ENCODE measurements at regions not wholly inside any gene's neighbourhood (a gene's known extent, or its start where the extent isn't known, plus 50 kb on each side); places are given as distances from the start of the nearest gene placed in this dataset.

GRCh38 chr10:90064295-90064694 lies 362.9 kb downstream of the KIF20B start:
- no peak overlapping the region for H3K4me3 Mint-ChIP-seq (ENCODE audit: unreplicated experiment)
- H3K4me1 Mint-ChIP-seq (ENCODE audit: low read depth, unreplicated experiment), result no peaks in the 10 kb centered on the region
- no peaks in the 10 kb centered on the region for H3K27me3 Mint-ChIP-seq (ENCODE audit: low read depth, unreplicated experiment)

GRCh38 chr10:90066435-90066834 lies 365.0 kb downstream of the KIF20B start:
- no peak overlapping the region for H3K9ac ChIP-seq (ENCODE audit: low read length)
- no peaks in the 10 kb centered on the region for H3K27me3 ChIP-seq (ENCODE audit: insufficient read depth, low read length)
- no peaks in the 10 kb centered on the region for H3K4me1 Mint-ChIP-seq (ENCODE audit: low read depth, unreplicated experiment)
- H3K36me3 Mint-ChIP-seq (ENCODE audit: low read depth, unreplicated experiment), result no peaks in the 10 kb centered on the region
- H3K79me2 ChIP-seq (ENCODE audit: insufficient read depth, low read length), result no peaks in the 10 kb centered on the region
- no peaks in the 10 kb centered on the region for H3K9me3 Mint-ChIP-seq (ENCODE audit: unreplicated experiment)
- H4K20me1 ChIP-seq (ENCODE audit: insufficient read depth, low read length), result no peaks in the 10 kb centered on the region
- no peak overlapping the region for H3K4me3 Mint-ChIP-seq (ENCODE audit: unreplicated experiment)
- H3K36me3 ChIP-seq (ENCODE audit: insufficient read depth, low read length), result no peaks in the 10 kb centered on the region
- TF ChIP-seq EZH2 (IDR thresholded peaks at IDR 0.05; ENCODE audit: insufficient read depth, low read length), result no peak
- no peak for TF ChIP-seq CTCF (IDR thresholded peaks at IDR 0.05; ENCODE audit: insufficient read depth, low read depth, low read length)
- DNase-seq (ENCODE audit: low read depth) (no peak), FAIRE-seq (no peak)
- no peak overlapping the region for H2AFZ ChIP-seq (ENCODE audit: low read depth, low read length)
- no peak overlapping the region for H3K27ac ChIP-seq (ENCODE audit: low read depth, low read length)
- no peak overlapping the region for H3K4me3 ChIP-seq (ENCODE audit: insufficient read depth, low read depth, low read length)
- no peaks in the 10 kb centered on the region for H3K9me3 ChIP-seq (ENCODE audit: insufficient read depth, low read depth, low read length)
- H3K4me2 ChIP-seq (ENCODE audit: low read length), result no peak overlapping the region
- peaks cover 7% of the 10 kb centered on the region for H3K4me1 ChIP-seq (ENCODE audit: insufficient read depth, low read length)
- H3K27me3 Mint-ChIP-seq (ENCODE audit: low read depth, unreplicated experiment), result no peaks in the 10 kb centered on the region
- H3K27ac Mint-ChIP-seq (ENCODE audit: unreplicated experiment), result no peak overlapping the region

More at GRCh38 chr10:90064295-90064694, 362.9 kb downstream of the KIF20B start:
- Histone ChIP-seq H3K9me3 (ENCODE audit: insufficient read depth, low read depth, low read length) (no peaks in the 10 kb centered on the region), H3K27ac (ENCODE audit: low read depth, low read length) (no peak overlapping the region), H2AFZ (ENCODE audit: low read depth, low read length) (no peak overlapping the region), H3K36me3 (ENCODE audit: insufficient read depth, low read length) (no peaks in the 10 kb centered on the region), H3K27me3 (ENCODE audit: insufficient read depth, low read length) (no peaks in the 10 kb centered on the region), H3K4me3 (ENCODE audit: insufficient read depth, low read depth, low read length) (no peak overlapping the region), H3K4me1 (ENCODE audit: insufficient read depth, low read length) (peaks cover 7% of the 10 kb centered on the region), H3K9ac (ENCODE audit: low read length) (no peak overlapping the region), H4K20me1 (ENCODE audit: insufficient read depth, low read length) (no peaks in the 10 kb centered on the region), H3K79me2 (ENCODE audit: insufficient read depth, low read length) (no peaks in the 10 kb centered on the region), H3K4me2 (ENCODE audit: low read length) (no peak overlapping the region)
- TF ChIP-seq EZH2 (IDR thresholded peaks at IDR 0.05; ENCODE audit: insufficient read depth, low read length), result no peak
- TF ChIP-seq CTCF (IDR thresholded peaks at IDR 0.05; ENCODE audit: insufficient read depth, low read depth, low read length), result no peak
- H3K36me3 Mint-ChIP-seq (ENCODE audit: low read depth, unreplicated experiment), result no peaks in the 10 kb centered on the region
- no peak overlapping the region for H3K27ac Mint-ChIP-seq (ENCODE audit: unreplicated experiment)
- DNase-seq (ENCODE audit: low read depth) (peak; percentile 60), FAIRE-seq (no peak)
- H3K9me3 Mint-ChIP-seq (ENCODE audit: unreplicated experiment), result no peaks in the 10 kb centered on the region

- Histone ChIP-seq H3K4me3 (ENCODE audit: insufficient read depth, low read depth, low read length) (no peak overlapping the region), H3K9ac (ENCODE audit: low read length) (no peak overlapping the region), H3K27me3 (ENCODE audit: insufficient read depth, low read length) (no peaks in the 10 kb centered on the region), H3K79me2 (ENCODE audit: insufficient read depth, low read length) (no peaks in the 10 kb centered on the region), H3K36me3 (ENCODE audit: insufficient read depth, low read length) (no peaks in the 10 kb centered on the region), H3K4me2 (ENCODE audit: low read length) (no peak overlapping the region), H3K9me3 (ENCODE audit: insufficient read depth, low read depth, low read length) (no peaks in the 10 kb centered on the region), H3K4me1 (ENCODE audit: insufficient read depth, low read length) (no peaks in the 10 kb centered on the region), H3K27ac (ENCODE audit: low read depth, low read length) (no peak overlapping the region), H2AFZ (ENCODE audit: low read depth, low read length) (no peak overlapping the region), H4K20me1 (ENCODE audit: insufficient read depth, low read length) (no peaks in the 10 kb centered on the region)
- H3K27ac Mint-ChIP-seq (ENCODE audit: unreplicated experiment), result no peak overlapping the region
- no peak overlapping the region for H3K4me3 Mint-ChIP-seq (ENCODE audit: unreplicated experiment)
- no peak for DNase-seq (ENCODE audit: low read depth)
- peaks cover 12% of the 10 kb centered on the region for H3K9me3 Mint-ChIP-seq (ENCODE audit: unreplicated experiment)
- H3K36me3 Mint-ChIP-seq (ENCODE audit: low read depth, unreplicated experiment), result no peaks in the 10 kb centered on the region
- TF ChIP-seq CTCF (IDR thresholded peaks at IDR 0.05; ENCODE audit: insufficient read depth, low read depth, low read length) (no peak), EZH2 (IDR thresholded peaks at IDR 0.05; ENCODE audit: insufficient read depth, low read length) (no peak)
- H3K27me3 Mint-ChIP-seq (ENCODE audit: low read depth, unreplicated experiment), result no peaks in the 10 kb centered on the region
- FAIRE-seq, result no peak
- H3K4me1 Mint-ChIP-seq (ENCODE audit: low read depth, unreplicated experiment), result no peaks in the 10 kb centered on the region
Measured at GRCh38 chr10:90075995-90076394, 374.6 kb downstream of the KIF20B start.
